Skin of body (tissue), 1 donor: ENCODE measurements at regions not wholly inside any gene's neighbourhood (a gene's known extent, or its start where the extent isn't known, plus 50 kb on each side); places are given as distances from the start of the nearest gene placed in this dataset.

Source experiments
- DNase-seq: peaks from one replicate; lab custom pipeline; 2025; lab: John Stamatoyannopoulos, UW

GRCh38 chr17:51487947-51488346 is 227.6 kb downstream of the UTP18 start:
- DNase-seq: no peak

DNA sequence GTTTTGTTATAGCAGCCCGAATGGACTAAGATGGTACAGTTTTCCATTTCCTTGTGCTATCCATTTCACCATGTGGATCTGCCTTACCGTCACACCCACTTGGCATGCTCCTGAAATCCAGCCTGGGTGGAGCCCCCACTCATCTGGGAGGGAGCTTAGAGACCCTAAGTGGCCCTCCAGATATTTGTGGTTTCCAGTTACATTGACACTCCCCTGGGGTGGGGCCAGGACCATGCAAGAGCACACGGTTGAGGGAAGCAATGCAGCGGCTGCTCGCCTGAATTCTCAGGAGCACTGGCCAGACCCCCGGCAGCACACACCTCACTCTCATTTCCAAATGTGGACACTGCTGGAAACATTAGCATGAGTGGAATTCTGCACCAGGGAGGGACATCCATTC is 231.1 kb downstream of the UTP18 start:
- DNase-seq: no peak

- no peak for DNase-seq
These were observed 232.9 kb downstream of the UTP18 start for GRCh38 chr17:51493206-51493605.

DNA sequence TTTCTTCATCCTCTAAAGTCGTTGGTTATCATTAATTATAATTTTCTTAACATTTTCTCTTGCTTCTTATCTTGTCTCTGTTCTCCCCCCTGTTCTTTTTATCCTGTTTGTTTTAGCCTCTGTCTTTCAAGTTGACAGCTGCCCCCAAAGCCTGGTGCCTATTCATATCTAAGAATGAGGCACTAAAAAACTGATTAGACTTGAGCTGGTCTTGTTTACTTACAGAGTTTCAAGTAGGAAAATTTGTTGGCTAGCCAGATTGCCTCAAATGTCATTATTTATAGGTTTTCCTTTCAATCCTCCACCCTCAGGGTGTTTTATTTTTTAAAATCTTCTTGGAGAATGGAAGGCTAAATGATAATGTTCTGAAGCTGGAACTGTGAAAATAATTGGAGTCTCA is 236.0 kb downstream of the UTP18 start:
- no peak for DNase-seq

DNA sequence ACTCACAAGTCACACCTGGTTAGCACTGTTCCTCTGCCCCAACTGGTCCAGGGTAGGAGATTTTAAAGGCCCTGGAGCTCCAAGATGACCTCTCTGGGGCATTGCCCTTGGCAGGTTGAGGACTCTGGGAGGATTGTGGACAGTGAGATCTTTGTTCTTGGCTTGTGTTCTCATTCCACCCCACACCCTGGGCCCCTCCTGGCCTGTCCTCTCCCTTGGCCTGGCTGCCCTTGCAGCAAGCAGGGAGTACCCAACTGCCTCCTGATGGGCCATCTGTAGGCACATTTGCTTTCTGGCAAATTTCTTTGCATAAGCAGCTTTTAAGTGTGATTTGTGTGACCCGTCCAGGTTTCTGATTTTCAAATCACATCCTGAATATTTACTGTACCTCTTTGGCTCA is 239.6 kb downstream of the UTP18 start:
- no peak for DNase-seq

DNA sequence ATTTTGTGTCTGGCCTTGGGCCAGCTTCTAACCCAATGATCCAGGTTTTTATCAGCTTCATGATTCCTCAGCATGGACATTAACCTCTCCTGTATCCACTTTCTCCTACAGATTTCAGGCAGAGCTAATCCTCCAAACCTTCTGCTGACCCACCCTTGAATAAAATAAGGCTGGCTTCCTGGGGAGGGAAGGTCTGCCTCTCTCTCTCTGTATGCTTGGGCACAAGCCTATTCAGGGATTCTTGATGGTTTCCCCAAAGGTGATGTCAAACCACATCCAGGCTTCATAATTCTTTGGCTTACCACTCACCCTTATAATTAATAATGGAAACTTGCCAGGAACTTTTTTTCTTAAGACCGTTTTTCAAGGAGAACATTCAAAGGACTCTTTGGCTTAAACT is 240.1 kb downstream of the UTP18 start:
- no peak for DNase-seq

DNA sequence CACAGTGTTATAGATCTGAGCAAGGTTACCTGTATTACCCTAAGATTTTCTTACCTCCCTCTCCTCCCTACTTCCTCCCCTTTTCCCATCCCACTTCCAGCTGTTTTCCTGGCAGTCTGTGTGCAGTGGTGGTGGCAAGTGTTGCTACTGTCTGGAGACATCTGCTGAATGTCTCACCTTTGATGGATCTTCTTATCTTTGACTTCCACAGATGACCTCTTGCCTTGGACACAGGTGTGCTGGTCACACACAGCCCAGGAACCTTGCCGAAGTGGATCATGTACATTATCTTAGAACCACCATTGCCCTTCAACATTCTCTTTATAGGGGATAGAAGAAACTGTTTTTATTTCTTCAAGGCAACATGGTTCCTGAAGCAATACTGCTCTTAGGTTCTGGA is 245.1 kb downstream of the UTP18 start:
- no peak for DNase-seq

GRCh38 chr17:51507444-51507843 is 247.1 kb downstream of the UTP18 start:
- no peak for DNase-seq

DNA sequence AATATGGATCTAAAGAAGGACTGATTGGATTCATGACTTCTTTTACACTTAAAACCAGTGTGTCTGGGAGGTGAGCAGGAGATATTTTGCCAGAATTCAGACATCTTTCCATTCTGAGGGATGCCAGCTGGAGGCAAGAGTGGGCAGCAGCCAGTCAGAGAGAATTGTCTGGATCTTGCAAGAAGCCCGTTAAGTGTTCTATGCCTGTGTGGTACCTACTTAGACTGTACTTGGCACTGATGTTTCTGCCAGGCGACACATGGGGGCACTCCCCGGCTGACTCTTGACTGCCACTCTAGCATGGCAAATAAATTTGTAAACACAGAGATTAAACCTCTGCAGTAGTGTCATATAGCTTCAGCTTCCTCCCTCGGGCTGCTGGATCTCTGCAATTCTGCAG is 247.7 kb downstream of the UTP18 start:
- no peak for DNase-seq

- DNase-seq: no peak
These were observed 250.6 kb downstream of the UTP18 start for GRCh38 chr17:51510940-51511339.

- DNase-seq: no peak
These were observed 252.0 kb downstream of the UTP18 start for GRCh38 chr17:51512220-51512907.

GRCh38 chr17:51516924-51517323 is 256.6 kb downstream of the UTP18 start:
- DNase-seq: no peak

DNA sequence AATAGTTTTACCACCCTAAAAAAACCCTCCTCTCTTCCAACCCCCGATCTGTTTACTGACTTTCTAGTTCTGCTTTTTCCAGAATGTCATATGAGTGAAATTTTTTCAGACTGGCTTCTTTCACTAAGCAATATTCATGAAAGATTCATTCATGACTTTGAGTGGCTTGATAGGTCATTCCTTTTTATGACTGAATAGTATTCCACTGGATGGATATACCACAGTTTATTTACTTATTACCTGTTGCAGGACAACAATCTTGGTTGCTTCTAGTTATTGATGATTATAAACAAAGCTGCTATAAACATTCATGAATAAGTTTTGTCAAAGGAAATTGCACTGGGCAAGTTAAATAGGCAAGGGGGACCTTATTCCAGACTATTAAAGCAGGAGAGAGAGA is 264.2 kb downstream of the UTP18 start:
- DNase-seq: no peak

DNA sequence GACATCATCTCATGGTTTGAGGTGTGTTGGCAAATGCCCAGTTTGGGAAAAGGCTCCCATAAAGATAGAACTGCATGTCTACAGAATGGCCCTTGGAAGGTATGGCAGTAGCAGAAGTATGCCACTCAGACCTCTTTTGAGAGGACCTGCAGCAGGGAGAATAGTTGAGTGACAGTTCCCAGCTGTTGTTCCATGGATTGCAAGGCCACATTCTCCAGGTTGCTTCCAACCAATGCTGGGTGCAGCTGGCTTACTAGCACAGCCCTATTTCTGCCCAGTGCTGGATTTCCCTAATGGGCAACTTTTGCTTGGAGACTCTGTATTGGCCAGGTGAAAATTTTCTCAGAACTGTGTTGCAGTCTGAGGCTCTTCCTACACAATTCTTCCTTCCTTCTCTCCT is 266.2 kb downstream of the UTP18 start:
- DNase-seq: no peak

GRCh38 chr17:51527225-51527982 is 267.1 kb downstream of the UTP18 start:
- DNase-seq: no peak

GRCh38 chr17:51528111-51528510 is 267.8 kb downstream of the UTP18 start:
- DNase-seq: no peak

DNA sequence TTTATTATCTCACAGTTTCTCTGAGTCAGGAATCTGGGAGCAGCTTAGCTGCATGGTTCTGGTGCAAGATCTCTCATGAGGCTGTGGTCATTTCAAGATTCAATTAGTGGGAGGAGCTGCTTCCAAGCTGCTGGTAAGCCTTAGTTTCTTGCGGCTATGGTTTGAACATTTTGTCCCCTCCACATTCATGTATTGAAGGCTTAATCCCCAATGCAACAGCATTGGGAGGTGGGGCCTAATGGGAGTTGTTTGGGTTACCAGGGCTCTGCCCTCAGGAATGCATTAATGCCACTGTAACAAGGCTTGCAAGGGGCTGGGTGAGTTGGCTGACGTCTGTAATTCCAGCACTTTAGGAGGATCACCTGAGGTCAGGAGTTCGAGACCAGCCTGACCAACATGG is 272.9 kb downstream of the UTP18 start:
- no peak for DNase-seq

- DNase-seq: no peak
These were observed 273.5 kb downstream of the UTP18 start for GRCh38 chr17:51533821-51534220.

DNA sequence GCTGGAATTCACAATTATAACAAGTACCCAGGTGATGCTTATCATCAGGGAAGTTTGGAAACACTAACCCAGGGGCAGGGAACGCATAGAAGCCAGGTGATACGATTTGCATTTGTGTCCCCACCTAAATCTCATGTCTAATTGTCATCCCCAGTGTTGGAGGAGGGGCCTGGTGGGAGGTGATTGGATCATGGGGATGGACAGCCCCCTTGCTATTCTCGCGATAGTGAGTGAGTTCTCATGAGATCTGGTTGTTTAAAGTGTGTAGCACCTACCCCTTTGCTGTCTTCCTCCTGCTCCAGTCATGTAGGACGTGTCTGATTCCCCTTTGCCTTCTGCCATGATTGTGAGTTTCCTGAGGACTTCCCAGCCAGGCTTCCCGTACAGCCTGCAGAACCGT is 276.3 kb downstream of the UTP18 start:
- no peak for DNase-seq

DNA sequence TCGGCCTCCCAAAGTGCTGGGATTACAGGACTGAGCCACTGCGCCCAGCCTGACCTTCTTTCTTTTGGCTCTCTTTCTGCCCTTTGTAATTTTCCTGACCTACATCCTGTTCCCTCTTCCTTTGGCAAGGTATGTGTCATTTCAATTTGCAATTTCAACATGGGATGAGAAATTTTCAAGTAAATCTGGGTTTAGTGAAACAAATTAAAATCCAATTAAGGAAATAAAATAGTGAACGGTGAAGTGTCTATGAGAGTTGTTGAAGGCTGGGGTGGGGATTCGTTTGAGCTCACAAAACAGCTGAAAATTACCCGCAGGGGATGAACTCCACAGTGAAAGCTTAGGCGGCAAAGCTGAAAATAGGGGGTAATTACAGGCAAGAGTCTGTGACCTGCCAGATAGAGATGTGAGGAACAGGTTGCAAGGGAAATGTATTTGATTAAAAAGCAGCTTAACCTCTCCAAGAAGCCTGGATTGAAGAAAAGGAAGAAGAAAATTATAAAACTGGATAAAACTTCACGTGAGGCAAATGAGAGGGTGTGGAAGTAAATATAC is 277.7 kb downstream of the UTP18 start:
- no peak for DNase-seq

DNA sequence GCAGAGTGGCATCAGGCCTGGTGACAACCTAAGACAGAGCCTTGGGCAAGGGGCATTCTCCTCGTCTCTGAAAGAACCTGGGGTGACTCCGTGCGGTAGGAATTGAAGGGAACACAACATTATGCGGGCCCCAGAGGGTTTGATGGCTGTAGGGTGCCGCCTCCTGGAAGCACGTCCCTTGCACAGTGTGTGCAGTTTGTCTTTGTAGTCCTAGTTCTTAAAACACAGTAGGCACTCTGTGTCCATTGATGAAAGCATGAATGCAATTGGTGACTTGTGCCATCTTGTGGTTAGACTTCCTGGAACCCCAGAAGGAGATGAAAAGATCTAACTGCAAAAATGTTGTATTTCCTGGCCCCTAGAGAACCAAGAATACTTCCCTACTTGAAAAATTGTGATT is 279.8 kb downstream of the UTP18 start:
- no peak for DNase-seq

GRCh38 chr17:51541215-51541614 is 280.9 kb downstream of the UTP18 start:
- no peak for DNase-seq

GRCh38 chr17:51546114-51546513 is 285.8 kb downstream of the UTP18 start:
- DNase-seq: no peak
